ENCODE measurements at regions not wholly inside any gene's neighbourhood (a gene's known extent, or its start where the extent isn't known, plus 50 kb on each side); places are given as distances from the start of the nearest gene placed in this dataset.

DNA sequence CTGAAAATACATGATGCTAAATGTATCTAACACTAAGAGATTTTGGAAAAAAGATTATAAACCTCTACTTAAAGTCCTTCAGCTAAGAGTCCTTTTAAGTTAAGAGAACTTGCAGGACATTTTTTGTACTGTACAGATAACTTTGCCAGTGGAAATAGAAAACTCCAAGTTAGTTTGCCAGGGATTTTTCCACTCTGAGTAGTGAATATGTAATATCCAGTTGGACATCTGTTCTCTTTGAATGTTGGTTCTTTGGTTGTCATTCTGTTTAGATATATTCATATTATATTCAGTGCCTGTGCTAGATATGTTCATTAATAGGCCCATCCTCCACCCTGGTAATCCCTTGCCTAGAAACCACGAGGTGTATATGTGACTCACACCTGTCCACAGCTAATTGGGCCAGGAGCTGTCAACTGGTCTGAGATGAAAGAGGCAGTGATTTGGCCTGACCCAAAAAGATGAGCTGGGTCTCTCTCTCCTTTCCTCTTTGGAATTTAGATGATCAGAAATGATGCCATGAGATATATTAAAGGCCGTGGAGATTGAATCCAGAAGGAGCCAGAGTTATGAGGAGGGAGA lies 261.0 kb upstream of the LRIG3 start:
- TF ChIP-seq EZH2 (IDR thresholded peaks at IDR 0.05): no peak
- TF ChIP-seq ATF3 (IDR thresholded peaks at IDR 0.05): no peak
- no peak for TF ChIP-seq POLR2AphosphoS5 (IDR thresholded peaks at IDR 0.05; ENCODE audit: low read depth, low read length)
